ENCODE measurements at regions not wholly inside any gene's neighbourhood (a gene's known extent, or its start where the extent isn't known, plus 50 kb on each side); places are given as distances from the start of the nearest gene placed in this dataset.
"Not testable (repeated sequence)": the region's sequence is repeated elsewhere in the genome, so short reads cannot be mapped to it uniquely, and the experiment has no call there.

DNA sequence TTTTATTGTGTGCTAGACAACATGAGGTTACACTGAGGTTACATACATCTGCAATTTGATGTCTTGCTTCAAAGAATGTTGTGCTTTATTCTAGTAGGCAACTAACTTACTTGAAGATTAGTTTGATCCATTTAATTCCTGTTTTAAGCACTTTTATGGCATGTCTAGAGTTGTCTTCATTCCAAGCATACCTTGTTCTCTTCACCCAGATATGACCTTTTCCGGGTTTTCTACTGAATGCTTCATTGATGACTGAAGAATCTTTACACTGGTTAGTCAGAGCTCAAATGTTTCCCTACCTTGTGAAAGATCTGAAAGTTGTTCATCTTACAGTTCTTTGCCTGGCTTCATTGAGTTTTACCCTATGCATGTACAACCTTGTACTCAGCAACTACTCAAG, 274.0 kb upstream of the KITLG start:
- no peaks in the 10 kb centered on the region for H3K9me3 ChIP-seq (ENCODE audit: low read depth, low read length)
- no peak overlapping the region for H3K9ac ChIP-seq (ENCODE audit: insufficient read length)
- H3K4me3 ChIP-seq, result no peak overlapping the region
- H3K36me3 ChIP-seq (ENCODE audit: insufficient read depth, low read length), result no peaks in the 10 kb centered on the region
- TF ChIP-seq POLR2AphosphoS5 (IDR thresholded peaks at IDR 0.05; ENCODE audit: borderline replicate concordance, low read depth, low read length), result no peak
- no peak for TF ChIP-seq FOXP2 (optimal IDR thresholded peaks at IDR 0.05; ENCODE audit: control extremely low read depth, extremely low read length, insufficient read depth)
- no peak for TF ChIP-seq EZH2 (IDR thresholded peaks at IDR 0.05)
- H3K27ac ChIP-seq, result no peak overlapping the region
- no peak for DNase-seq (ENCODE audit: low read depth, low spot score)

DNA sequence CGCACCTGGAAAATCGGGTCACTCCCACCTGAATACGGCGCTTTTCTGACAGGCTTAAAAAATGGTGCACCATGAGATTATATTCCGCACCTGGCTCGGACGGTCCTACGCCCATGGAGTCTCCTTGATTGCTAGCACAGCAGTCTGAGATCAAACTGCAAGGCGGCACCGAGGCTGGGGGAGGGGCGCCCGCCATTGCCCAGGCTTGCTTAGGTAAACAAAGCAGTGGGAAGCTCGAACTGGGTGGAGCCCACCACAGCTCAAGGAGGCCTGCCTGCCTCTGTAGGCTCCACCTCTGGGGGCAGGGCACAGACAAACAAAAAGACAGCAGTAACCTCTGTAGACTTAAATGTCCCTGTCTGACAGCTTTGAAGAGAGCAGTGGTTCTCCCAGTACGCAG, 267.0 kb upstream of the KITLG start:
- not testable (repeated sequence) for H3K9me3 ChIP-seq (ENCODE audit: low read depth, low read length); H3K4me3 ChIP-seq; DNase-seq (ENCODE audit: low read depth, low spot score); H3K9ac ChIP-seq (ENCODE audit: insufficient read length); H3K36me3 ChIP-seq (ENCODE audit: insufficient read depth, low read length); H3K27ac ChIP-seq

DNA sequence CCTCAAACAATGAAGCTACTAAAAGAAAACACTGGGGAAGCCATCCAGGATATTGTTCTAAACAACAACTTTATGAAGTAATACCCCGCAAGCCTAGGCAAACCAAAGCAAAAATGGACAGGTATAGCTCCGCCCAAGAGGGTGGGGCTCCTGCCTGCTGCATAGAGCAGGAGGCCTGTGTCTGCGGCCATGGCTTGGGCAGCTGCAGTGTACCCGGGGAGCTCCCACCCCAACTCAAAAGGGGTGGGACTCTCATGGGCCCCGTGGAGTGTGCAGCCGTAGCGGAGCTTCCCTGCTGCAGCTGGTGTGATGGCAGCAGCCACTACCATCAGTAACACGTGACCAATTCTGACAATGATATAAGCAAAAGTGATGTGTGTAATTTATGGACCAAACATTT, 264.2 kb upstream of the KITLG start:
- H3K4me3 ChIP-seq, result no peak overlapping the region
- DNase-seq (ENCODE audit: low read depth, low spot score), result no peak
- no peaks in the 10 kb centered on the region for H3K9me3 ChIP-seq (ENCODE audit: low read depth, low read length)
- no peak overlapping the region for H3K9ac ChIP-seq (ENCODE audit: insufficient read length)
- TF ChIP-seq EZH2 (IDR thresholded peaks at IDR 0.05) (no peak), FOXP2 (optimal IDR thresholded peaks at IDR 0.05; ENCODE audit: control extremely low read depth, extremely low read length, insufficient read depth) (no peak), POLR2AphosphoS5 (IDR thresholded peaks at IDR 0.05; ENCODE audit: borderline replicate concordance, low read depth, low read length) (no peak)
- no peaks in the 10 kb centered on the region for H3K36me3 ChIP-seq (ENCODE audit: insufficient read depth, low read length)
- H3K27ac ChIP-seq, result no peak overlapping the region

DNA sequence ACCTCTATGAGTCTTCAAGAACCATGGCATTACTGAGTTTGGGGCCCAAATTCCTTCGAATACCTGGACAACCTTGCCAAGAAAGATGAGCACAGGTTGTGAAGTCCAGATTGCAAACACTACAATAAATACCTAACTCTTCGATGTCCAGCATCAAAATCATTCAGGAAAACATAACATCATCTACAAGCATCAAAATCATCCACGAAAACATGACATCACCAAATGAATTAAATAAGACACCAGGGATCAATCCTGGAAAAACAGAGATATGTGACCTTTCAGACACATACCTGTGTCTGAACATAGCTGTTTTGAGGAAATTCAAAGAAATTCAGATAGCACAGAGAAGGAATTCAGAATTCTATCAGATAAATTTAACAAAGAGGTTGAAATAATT, 262.0 kb upstream of the KITLG start:
- TF ChIP-seq POLR2AphosphoS5 (IDR thresholded peaks at IDR 0.05; ENCODE audit: borderline replicate concordance, low read depth, low read length) (no peak), FOXP2 (optimal IDR thresholded peaks at IDR 0.05; ENCODE audit: control extremely low read depth, extremely low read length, insufficient read depth) (no peak), EZH2 (IDR thresholded peaks at IDR 0.05) (no peak)
- Histone ChIP-seq H3K4me3 (no peak overlapping the region), H3K9me3 (ENCODE audit: low read depth, low read length) (no peaks in the 10 kb centered on the region), H3K36me3 (ENCODE audit: insufficient read depth, low read length) (no peaks in the 10 kb centered on the region), H3K9ac (ENCODE audit: insufficient read length) (no peak overlapping the region), H3K27ac (no peak overlapping the region)
- DNase-seq (ENCODE audit: low read depth, low spot score), result no peak

DNA sequence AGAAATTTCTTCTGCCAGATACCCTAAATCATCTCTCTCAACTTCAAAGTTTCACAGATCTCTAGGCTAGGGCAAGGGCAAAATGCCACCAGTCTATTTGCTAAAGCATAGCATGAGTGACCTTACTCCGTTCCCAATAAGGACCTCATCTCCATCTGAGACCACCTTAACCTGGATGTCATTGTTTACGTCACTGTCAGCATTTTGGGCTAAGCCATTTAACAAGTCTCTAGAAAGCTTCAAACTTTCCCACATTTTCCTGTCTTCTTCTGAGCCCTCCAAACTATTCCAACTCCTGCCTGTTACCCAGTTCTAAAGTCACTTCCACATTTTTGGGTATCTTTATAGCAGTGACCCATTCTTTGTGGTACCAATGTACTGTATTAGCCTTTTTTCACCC, 259.2 kb upstream of the KITLG start:
- H3K27ac ChIP-seq, result no peak overlapping the region
- no peaks in the 10 kb centered on the region for H3K36me3 ChIP-seq (ENCODE audit: insufficient read depth, low read length)
- TF ChIP-seq FOXP2 (optimal IDR thresholded peaks at IDR 0.05; ENCODE audit: control extremely low read depth, extremely low read length, insufficient read depth), result no peak
- TF ChIP-seq POLR2AphosphoS5 (IDR thresholded peaks at IDR 0.05; ENCODE audit: borderline replicate concordance, low read depth, low read length), result no peak
- TF ChIP-seq EZH2 (IDR thresholded peaks at IDR 0.05), result no peak
- no peaks in the 10 kb centered on the region for H3K9me3 ChIP-seq (ENCODE audit: low read depth, low read length)
- H3K9ac ChIP-seq (ENCODE audit: insufficient read length), result no peak overlapping the region
- no peak overlapping the region for H3K4me3 ChIP-seq
- DNase-seq (ENCODE audit: low read depth, low spot score), result no peak

DNA sequence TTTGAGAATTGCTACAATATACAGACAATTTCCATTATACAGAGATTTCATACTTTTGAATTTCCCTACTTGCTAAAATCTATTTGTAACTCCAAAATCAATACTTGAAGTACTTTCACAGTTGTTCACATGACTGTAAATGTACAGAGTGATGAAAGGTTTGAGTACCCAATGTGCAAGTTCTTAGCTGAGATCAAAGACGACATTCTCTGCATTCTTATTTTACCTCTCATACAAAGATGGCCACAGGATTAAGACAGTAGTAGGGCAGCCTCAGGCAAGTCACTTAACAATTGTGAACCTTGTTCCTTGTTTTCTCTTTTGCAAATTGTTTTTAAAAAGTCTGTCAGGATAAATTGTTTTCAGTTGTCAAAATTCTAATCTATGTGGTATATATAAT, 255.9 kb upstream of the KITLG start:
- no peak for TF ChIP-seq EZH2 (IDR thresholded peaks at IDR 0.05)
- TF ChIP-seq FOXP2 (optimal IDR thresholded peaks at IDR 0.05; ENCODE audit: control extremely low read depth, extremely low read length, insufficient read depth), result no peak
- no peak overlapping the region for H3K27ac ChIP-seq

DNA sequence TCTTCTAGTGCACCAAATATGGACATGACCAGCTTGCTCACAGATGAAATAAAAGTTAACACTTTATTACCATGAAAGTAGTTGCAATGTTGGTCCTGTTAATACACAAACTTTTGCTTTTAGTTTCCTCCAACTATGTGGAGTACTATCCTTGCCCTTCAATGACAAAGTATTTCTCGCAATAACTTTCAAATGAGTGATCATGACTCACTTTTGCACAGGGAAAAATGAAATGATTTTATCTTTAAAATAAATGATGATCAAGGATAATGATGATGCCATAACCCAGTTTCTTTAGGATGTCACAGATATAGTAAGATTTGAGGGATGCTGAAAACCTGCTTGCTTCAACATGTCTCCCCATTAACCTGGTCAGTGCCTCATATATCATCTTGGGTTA, 254.0 kb upstream of the KITLG start:
- DNase-seq (ENCODE audit: low read depth, low spot score), result no peak
- Histone ChIP-seq H3K27ac (no peak overlapping the region), H3K36me3 (ENCODE audit: insufficient read depth, low read length) (no peaks in the 10 kb centered on the region), H3K4me3 (no peak overlapping the region), H3K9ac (ENCODE audit: insufficient read length) (no peak overlapping the region), H3K9me3 (ENCODE audit: low read depth, low read length) (no peaks in the 10 kb centered on the region)
- TF ChIP-seq POLR2AphosphoS5 (IDR thresholded peaks at IDR 0.05; ENCODE audit: borderline replicate concordance, low read depth, low read length) (no peak), EZH2 (IDR thresholded peaks at IDR 0.05) (no peak)

More for the DNA sequence above, 255.9 kb upstream of the KITLG start:
- H3K9ac ChIP-seq (ENCODE audit: insufficient read length), result no peak overlapping the region
- H3K36me3 ChIP-seq (ENCODE audit: insufficient read depth, low read length), result no peaks in the 10 kb centered on the region
- H3K4me3 ChIP-seq, result no peak overlapping the region
- no peaks in the 10 kb centered on the region for H3K9me3 ChIP-seq (ENCODE audit: low read depth, low read length)
- no peak for DNase-seq (ENCODE audit: low read depth, low spot score)

DNA sequence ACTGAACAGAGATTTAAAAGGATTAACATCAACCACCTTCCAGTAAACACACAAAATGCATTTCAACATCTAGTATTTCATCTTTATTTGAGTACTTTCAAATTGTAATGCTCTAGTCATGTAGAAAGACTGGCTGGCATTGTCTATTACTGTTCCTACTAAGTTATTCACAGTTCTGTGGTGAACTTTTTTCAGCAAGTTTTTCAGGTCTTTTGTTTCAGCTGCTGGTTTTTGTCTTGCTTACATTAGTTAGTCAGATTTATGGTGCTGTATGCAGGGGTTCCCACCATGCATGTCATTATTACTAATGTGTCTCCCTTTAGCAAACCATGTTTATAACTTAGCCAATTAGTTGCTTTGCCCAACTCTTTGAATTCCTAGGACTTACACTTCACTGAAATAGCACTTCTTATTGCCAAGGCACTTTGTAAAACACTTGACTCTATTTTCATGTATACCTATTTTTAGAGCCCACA, 253.4 kb upstream of the KITLG start:
- Histone ChIP-seq H3K9ac (ENCODE audit: insufficient read length) (no peak overlapping the region), H3K27ac (no peak overlapping the region), H3K9me3 (ENCODE audit: low read depth, low read length) (no peaks in the 10 kb centered on the region), H3K36me3 (ENCODE audit: insufficient read depth, low read length) (no peaks in the 10 kb centered on the region), H3K4me3 (no peak overlapping the region)
- DNase-seq (ENCODE audit: low read depth, low spot score), result no peak
- TF ChIP-seq POLR2AphosphoS5 (IDR thresholded peaks at IDR 0.05; ENCODE audit: borderline replicate concordance, low read depth, low read length) (no peak), EZH2 (IDR thresholded peaks at IDR 0.05) (no peak), FOXP2 (optimal IDR thresholded peaks at IDR 0.05; ENCODE audit: control extremely low read depth, extremely low read length, insufficient read depth) (no peak)

DNA sequence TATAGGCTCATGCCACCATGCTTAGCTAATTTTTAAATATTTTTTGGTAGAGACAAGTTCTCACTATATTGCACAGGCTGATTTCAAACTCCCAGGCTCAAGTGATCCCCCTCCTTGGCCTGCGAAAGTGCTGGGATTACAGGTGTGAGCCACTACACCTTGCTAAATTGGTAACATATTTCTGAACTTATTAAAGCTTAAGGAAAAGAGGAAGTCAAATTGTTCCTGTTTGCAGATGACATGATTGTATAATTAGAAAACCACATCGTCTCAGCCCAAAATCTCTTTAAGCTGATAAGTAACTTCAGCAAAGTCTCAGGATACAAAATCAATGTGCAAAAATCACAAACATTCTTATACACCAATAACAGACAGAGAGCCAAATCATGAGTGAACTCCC, 248.3 kb upstream of the KITLG start:
- H3K9me3 ChIP-seq (ENCODE audit: low read depth, low read length); H3K4me3 ChIP-seq; DNase-seq (ENCODE audit: low read depth, low spot score); H3K9ac ChIP-seq (ENCODE audit: insufficient read length); H3K36me3 ChIP-seq (ENCODE audit: insufficient read depth, low read length); H3K27ac ChIP-seq: not testable (repeated sequence)

DNA sequence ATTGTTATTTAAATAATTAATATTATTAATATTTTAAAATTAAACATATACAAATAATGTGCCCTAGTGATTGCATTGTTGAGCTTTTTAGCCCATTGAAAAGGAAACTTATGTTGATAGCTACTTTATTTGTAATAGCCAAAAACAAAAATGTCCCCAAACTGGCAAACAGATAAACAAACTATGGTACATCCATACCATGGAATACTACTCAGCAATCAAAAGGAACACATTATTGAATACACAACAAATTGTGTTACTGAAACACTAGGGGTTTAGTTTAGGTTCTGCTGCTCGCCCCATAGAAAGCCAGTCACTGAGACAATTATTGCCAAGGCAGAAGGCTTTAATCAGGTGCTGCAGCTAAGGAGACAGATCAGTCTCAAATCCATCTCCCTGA, 239.7 kb upstream of the KITLG start:
- H3K9ac ChIP-seq (ENCODE audit: insufficient read length), result no peak overlapping the region
- no peak overlapping the region for H3K4me3 ChIP-seq
- H3K36me3 ChIP-seq (ENCODE audit: insufficient read depth, low read length), result no peaks in the 10 kb centered on the region
- no peak for DNase-seq (ENCODE audit: low read depth, low spot score)
- H3K9me3 ChIP-seq (ENCODE audit: low read depth, low read length), result no peaks in the 10 kb centered on the region
- no peak for TF ChIP-seq FOXP2 (optimal IDR thresholded peaks at IDR 0.05; ENCODE audit: control extremely low read depth, extremely low read length, insufficient read depth)
- no peak for TF ChIP-seq EZH2 (IDR thresholded peaks at IDR 0.05)
- no peak for TF ChIP-seq POLR2AphosphoS5 (IDR thresholded peaks at IDR 0.05; ENCODE audit: borderline replicate concordance, low read depth, low read length)
- H3K27ac ChIP-seq, result no peak overlapping the region

Data from SK-N-MC (cell line).